GM13976 (cell line): ENCODE measurements at regions not wholly inside any gene's neighbourhood (a gene's known extent, or its start where the extent isn't known, plus 50 kb on each side); places are given as distances from the start of the nearest gene placed in this dataset.

Experiments used
- DNase-seq: peaks from one replicate; pipeline ENCODE4 v3.0.0; 2012; ENCODE audit warnings: low spot score
- CTCF ChIP-seq: IDR thresholded peaks from 2 replicates; pipeline ENCODE4 v1.5.1; 2012; ENCODE audit warnings: borderline replicate concordance, mild to moderate bottlenecking; ENCODE audit not compliant: insufficient read depth; ENCODE audit errors: extremely low read depth, missing control alignments, control extremely low read depth
- in situ Hi-C: fragments of 300-500 bp; cut with MboI; formaldehyde crosslinking; loops from one replicate; pipeline ENCODE4 v1.12.0; 2022; ENCODE audit warnings: low sequenced_read_pairs, mixed read lengths, inconsistent platforms; ENCODE audit not compliant: unreplicated experiment

DNA sequence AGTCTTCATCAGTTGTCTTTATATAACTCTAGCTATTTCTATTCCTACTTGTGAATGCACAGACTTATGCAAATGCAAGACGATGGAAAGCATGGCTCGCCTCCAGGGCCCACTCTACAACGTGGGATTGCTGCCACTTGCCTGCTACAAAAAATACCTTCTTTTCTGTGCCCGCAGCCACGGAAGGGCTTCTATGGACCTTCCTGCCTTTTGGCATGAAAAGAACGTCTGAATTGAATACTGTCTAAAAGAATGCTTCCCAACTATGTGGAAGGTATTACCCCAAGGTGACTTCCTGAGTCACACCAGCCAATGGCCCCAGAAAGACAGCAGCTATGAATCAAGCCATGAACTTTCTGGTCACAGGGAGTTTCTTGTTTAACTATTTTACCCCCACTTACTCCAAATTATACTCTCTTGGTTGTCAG, 261.2 kb downstream of the HIVEP2 start:
- TF ChIP-seq CTCF, result no peak
- in situ Hi-C loops, result loop anchor here (25.0 kb wide), 2 partner anchors 354 to 604 kb away; no protein-coding TSS in a partner anchor
- DNase-seq, result no peak

DNA sequence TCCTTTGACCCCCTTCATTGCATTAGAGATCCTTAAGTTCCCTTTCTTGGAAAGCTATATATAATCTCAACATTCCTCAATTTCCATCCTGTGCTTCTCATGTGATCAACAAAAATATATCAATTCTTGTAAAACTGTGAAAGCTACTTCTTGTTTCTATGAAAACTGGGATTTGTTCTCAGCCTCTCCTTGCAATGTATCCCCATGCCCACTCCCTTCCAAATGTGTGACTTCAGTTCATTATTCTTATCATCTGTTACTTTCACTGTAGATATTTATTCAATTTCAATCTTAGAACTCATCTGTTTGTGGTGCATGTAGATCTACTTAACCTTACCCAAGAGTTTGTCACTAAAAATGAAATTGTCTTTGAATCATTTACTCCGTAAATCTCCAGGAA, 260.6 kb downstream of the HIVEP2 start:
- in situ Hi-C loops, result loop anchor here (25.0 kb wide), 2 partner anchors 353 to 603 kb away; no protein-coding TSS in a partner anchor
- no peak for DNase-seq
- no peak for TF ChIP-seq CTCF

GRCh38 chr6:142685852-142686506, 259.0 kb downstream of the HIVEP2 start:
- DNase-seq, result no peak
- no peak for TF ChIP-seq CTCF
- in situ Hi-C loops, result loop anchor here (25.0 kb wide), 2 partner anchors 351 to 601 kb away; no protein-coding TSS in a partner anchor

DNA sequence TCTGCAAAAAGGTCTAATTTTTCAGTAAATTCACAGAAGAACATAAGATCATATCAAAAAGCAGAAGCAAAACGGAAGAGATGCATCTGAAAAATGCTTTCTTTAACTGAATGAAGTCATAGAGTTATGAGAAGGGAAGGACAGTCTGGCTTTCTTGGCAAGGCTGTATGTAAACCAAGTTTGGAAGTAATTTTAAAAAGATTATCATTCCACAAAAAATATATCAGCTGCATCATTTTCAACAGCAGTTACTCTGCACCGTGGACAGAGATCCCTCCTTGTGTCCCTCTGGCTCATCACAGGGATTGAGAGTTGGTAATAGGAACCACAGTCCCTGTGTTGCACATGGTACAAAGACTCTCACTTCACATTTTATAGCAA, 258.5 kb downstream of the HIVEP2 start:
- no peak for TF ChIP-seq CTCF
- DNase-seq, result no peak
- in situ Hi-C loops, result loop anchor here (25.0 kb wide), 2 partner anchors 351 to 601 kb away; no protein-coding TSS in a partner anchor

DNA sequence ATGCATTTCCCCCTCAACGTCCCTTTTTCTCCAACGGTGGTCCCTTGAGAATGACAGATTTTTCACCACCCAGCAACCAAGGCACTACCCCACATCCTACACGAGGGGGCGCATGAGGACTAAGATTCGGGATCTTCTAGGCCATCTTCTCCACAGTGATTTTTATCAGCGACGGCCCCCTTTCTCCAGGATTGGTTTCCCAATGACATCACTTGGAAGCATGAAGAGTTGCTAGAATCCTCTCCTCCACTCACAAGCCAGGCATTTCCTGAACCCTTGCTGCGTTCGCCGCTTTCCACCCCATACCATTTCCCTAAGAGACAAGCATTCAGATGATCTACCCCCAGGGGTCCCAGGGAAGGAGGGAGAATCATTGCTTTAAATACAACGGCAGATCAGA, 252.0 kb downstream of the HIVEP2 start:
- in situ Hi-C loops, result loop anchor here (10.0 to 25.0 kb wide), 4 partner anchors 252 to 732 kb away; partner anchors contain the start of gene HIVEP2
- peak; percentile 41 for DNase-seq
- peak; percentile 89 for TF ChIP-seq CTCF

DNA sequence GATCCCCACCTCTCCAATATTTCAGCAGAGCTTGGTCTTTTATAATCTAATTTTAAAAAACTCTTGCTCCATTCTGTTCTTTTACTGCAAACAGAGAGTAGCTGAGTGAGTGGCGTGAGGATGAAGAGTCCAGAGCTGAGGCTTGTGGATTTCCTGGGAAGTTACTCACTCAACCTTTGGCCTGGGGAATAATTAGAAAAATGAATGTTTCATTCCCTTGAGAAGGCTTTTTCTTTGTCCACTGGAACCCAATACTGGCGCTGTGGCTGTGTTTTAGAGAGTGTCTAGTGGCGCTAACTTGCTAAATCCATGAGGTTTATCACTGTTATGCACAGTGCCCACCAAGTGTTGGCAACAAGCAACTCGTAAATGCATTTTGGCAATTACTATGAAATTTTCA, 251.5 kb downstream of the HIVEP2 start:
- TF ChIP-seq CTCF, result no peak
- in situ Hi-C loops, result loop anchor here (10.0 to 25.0 kb wide), 4 partner anchors 251 to 731 kb away; partner anchors contain the start of gene HIVEP2

More for the DNA sequence above, 251.5 kb downstream of the HIVEP2 start:
- no peak for DNase-seq
